ENCODE measurements at regions not wholly inside any gene's neighbourhood (a gene's known extent, or its start where the extent isn't known, plus 50 kb on each side); places are given as distances from the start of the nearest gene placed in this dataset.
"Not testable (repeated sequence)": the region's sequence is repeated elsewhere in the genome, so short reads cannot be mapped to it uniquely, and the experiment has no call there.

- no peak for TF ChIP-seq GLMP (CRISPR knock-in tag; IDR thresholded peaks at IDR 0.05; ENCODE audit: borderline replicate concordance)
- no peak for TF ChIP-seq ZNF264 (CRISPR knock-in tag; IDR thresholded peaks at IDR 0.05)
- TF ChIP-seq FOXO1 (CRISPR knock-in tag; IDR thresholded peaks at IDR 0.05): no peak
- TF ChIP-seq SRSF1 (optimal IDR thresholded peaks at IDR 0.05; ENCODE audit: low read depth, low read length): no peak
- TF ChIP-seq HDAC1 (CRISPR knock-in tag; IDR thresholded peaks at IDR 0.05): no peak
- no peak for TF ChIP-seq HNRNPK (IDR thresholded peaks at IDR 0.05; ENCODE audit: low read depth, low read length, poor library complexity, severe bottlenecking)
- no peak for TF ChIP-seq IRF2 (CRISPR knock-in tag; IDR thresholded peaks at IDR 0.05)
- no peak for TF ChIP-seq ZNF510 (CRISPR knock-in tag; IDR thresholded peaks at IDR 0.05; ENCODE audit: low read depth)
- TF ChIP-seq MED1 (CRISPR knock-in tag; IDR thresholded peaks at IDR 0.05): no peak
- no peak for TF ChIP-seq DNMT3B (CRISPR knock-in tag; conservative IDR thresholded peaks at IDR 0.05)
- TF ChIP-seq ZIK1 (CRISPR knock-in tag; IDR thresholded peaks at IDR 0.05; ENCODE audit: borderline replicate concordance, low read depth): no peak
These were observed 329.7 kb upstream of the KCNMB2 start (continued) for GRCh38 chr3:178206521-178206920.

GRCh38 chr3:178207161-178207560 is 329.1 kb upstream of the KCNMB2 start:
- H2AFZ ChIP-seq (ENCODE audit: low read length); H3K36me3 ChIP-seq (replicated peaks in 1 of 2; ENCODE audit: control insufficient read depth in 1 of 2, insufficient read depth in 2 of 2, low read length in 2 of 2); H3K27ac ChIP-seq (ENCODE audit: extremely low read length, insufficient read depth, low read length); H3K4me2 ChIP-seq (ENCODE audit: low read depth, low read length); H3K4me3 ChIP-seq (replicated peaks in 1 of 3; ENCODE audit: insufficient read depth in 1 of 3, low read depth in 2 of 3, low read length in 3 of 3); ATAC-seq; H3K79me2 ChIP-seq (ENCODE audit: insufficient read depth, low read length); FAIRE-seq; BruUV-seq (replicated peaks); DNase-seq (ENCODE audit: low spot score); H3K27me3 ChIP-seq (ENCODE audit: control insufficient read depth in 1 of 2, insufficient read depth in 2 of 2, low read length in 2 of 2); H4K20me1 ChIP-seq (ENCODE audit: insufficient read depth, low read length); CTCF ChIA-PET (ENCODE audit: low intra/inter-chr PET ratio, low total read pairs); POLR2A ChIA-PET; H3K4me1 ChIP-seq (ENCODE audit: insufficient read depth, low read length); in situ Hi-C loops (cut with HindIII; ENCODE audit: extremely low pct_ligation_motif_present, low pct_unique_long_range_greater_than_20kb); intact Hi-C loops (cut with micrococcal nuclease; ENCODE audit: unreplicated experiment); H3K9me3 ChIP-seq (ENCODE audit: low read length); H3K9ac ChIP-seq (ENCODE audit: insufficient read depth, low read depth, low read length): not testable (repeated sequence)
- 25% methylated on average over 2 of the region's 2 CpGs for WGBS (ENCODE audit: low lambda C conversion rate)

- H3K79me2 ChIP-seq (ENCODE audit: insufficient read depth, low read length); DNase-seq (ENCODE audit: low spot score); H3K9ac ChIP-seq (ENCODE audit: insufficient read depth, low read depth, low read length); FAIRE-seq; H2AFZ ChIP-seq (ENCODE audit: low read length); H3K27ac ChIP-seq (ENCODE audit: extremely low read length, insufficient read depth, low read length); ATAC-seq; BruUV-seq (replicated peaks); H3K36me3 ChIP-seq (replicated peaks in 1 of 2; ENCODE audit: control insufficient read depth in 1 of 2, insufficient read depth in 2 of 2, low read length in 2 of 2); H3K4me3 ChIP-seq (replicated peaks in 1 of 3; ENCODE audit: insufficient read depth in 1 of 3, low read depth in 2 of 3, low read length in 3 of 3); CTCF ChIA-PET (ENCODE audit: low intra/inter-chr PET ratio, low total read pairs); in situ Hi-C loops (cut with HindIII; ENCODE audit: extremely low pct_ligation_motif_present, low pct_unique_long_range_greater_than_20kb); H4K20me1 ChIP-seq (ENCODE audit: insufficient read depth, low read length); H3K27me3 ChIP-seq (ENCODE audit: control insufficient read depth in 1 of 2, insufficient read depth in 2 of 2, low read length in 2 of 2); H3K4me2 ChIP-seq (ENCODE audit: low read depth, low read length); intact Hi-C loops (cut with micrococcal nuclease; ENCODE audit: unreplicated experiment); H3K9me3 ChIP-seq (ENCODE audit: low read length); POLR2A ChIA-PET; H3K4me1 ChIP-seq (ENCODE audit: insufficient read depth, low read length): not testable (repeated sequence)
- 1% methylated on average over 8 of the region's 9 CpGs for WGBS (ENCODE audit: low lambda C conversion rate)
These were observed 328.6 kb upstream of the KCNMB2 start for GRCh38 chr3:178207627-178208026.

- DNase-seq (ENCODE audit: low spot score); ATAC-seq; FAIRE-seq; H3K4me3 ChIP-seq (replicated peaks in 1 of 3; ENCODE audit: insufficient read depth in 1 of 3, low read depth in 2 of 3, low read length in 3 of 3); H3K9ac ChIP-seq (ENCODE audit: insufficient read depth, low read depth, low read length); H3K4me1 ChIP-seq (ENCODE audit: insufficient read depth, low read length); intact Hi-C loops (cut with micrococcal nuclease; ENCODE audit: unreplicated experiment); POLR2A ChIA-PET; H3K27me3 ChIP-seq (ENCODE audit: control insufficient read depth in 1 of 2, insufficient read depth in 2 of 2, low read length in 2 of 2); CTCF ChIA-PET (ENCODE audit: low intra/inter-chr PET ratio, low total read pairs); H3K79me2 ChIP-seq (ENCODE audit: insufficient read depth, low read length); H2AFZ ChIP-seq (ENCODE audit: low read length); in situ Hi-C loops (cut with HindIII; ENCODE audit: extremely low pct_ligation_motif_present, low pct_unique_long_range_greater_than_20kb); BruUV-seq (replicated peaks); H3K36me3 ChIP-seq (replicated peaks in 1 of 2; ENCODE audit: control insufficient read depth in 1 of 2, insufficient read depth in 2 of 2, low read length in 2 of 2); H4K20me1 ChIP-seq (ENCODE audit: insufficient read depth, low read length); H3K9me3 ChIP-seq (ENCODE audit: low read length); H3K27ac ChIP-seq (ENCODE audit: extremely low read length, insufficient read depth, low read length); H3K4me2 ChIP-seq (ENCODE audit: low read depth, low read length): not testable (repeated sequence)
- 23% methylated on average over 1 of the region's 1 CpG for WGBS (ENCODE audit: low lambda C conversion rate)
These were observed 327.1 kb upstream of the KCNMB2 start for GRCh38 chr3:178209116-178209515.
